T-helper 1 cell (primary cell): ENCODE measurements at regions not wholly inside any gene's neighbourhood (a gene's known extent, or its start where the extent isn't known, plus 50 kb on each side); places are given as distances from the start of the nearest gene placed in this dataset.

Experiments used
- DNase-seq, 5 donors: peaks; one replicate each; pipeline ENCODE4 v3.0.0-alpha.2; 2012 to 2020

DNA sequence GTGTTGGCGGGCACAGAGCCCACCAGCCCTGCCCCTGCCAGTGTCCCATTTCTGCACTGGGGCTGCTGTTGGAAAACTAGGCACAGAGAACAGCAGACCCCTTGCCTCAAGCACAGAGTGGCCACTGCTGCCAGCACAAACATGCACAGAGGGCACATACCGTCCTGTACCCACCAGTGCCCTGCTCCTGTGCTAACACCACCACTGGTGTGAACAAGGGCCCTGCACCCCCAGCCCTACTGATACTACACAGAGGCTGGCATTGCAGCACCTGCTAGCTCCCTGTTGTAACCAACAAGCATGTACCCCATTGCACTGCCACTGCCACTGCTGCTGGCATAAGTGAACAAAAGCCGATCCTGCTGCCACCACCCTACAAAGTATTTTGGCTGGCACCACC, 348.0 kb upstream of the MPDZ start:
- no peak for DNase-seq

- no peak for DNase-seq
Measured at GRCh38 chr9:13627071-13627470, 347.6 kb upstream of the MPDZ start.

DNA sequence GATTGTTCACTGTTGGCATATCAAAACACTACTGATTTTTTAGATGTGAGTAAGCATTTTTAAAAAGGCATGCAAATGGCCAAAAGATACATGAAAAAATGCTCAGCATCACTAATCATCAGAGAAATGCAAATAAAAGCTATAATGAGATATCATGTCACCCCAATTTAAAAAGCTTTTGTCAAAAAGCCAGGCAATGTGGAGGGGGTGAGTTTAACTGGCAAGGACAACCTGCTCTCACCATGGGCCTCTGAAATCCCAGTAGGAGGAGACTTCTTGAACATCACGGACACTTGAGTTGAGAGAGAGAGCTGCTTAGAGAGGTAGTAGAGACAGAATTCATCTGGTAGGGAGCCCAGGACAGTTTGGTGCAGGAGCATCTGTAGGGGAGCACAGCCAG, 347.1 kb upstream of the MPDZ start:
- DNase-seq = no peak

DNA sequence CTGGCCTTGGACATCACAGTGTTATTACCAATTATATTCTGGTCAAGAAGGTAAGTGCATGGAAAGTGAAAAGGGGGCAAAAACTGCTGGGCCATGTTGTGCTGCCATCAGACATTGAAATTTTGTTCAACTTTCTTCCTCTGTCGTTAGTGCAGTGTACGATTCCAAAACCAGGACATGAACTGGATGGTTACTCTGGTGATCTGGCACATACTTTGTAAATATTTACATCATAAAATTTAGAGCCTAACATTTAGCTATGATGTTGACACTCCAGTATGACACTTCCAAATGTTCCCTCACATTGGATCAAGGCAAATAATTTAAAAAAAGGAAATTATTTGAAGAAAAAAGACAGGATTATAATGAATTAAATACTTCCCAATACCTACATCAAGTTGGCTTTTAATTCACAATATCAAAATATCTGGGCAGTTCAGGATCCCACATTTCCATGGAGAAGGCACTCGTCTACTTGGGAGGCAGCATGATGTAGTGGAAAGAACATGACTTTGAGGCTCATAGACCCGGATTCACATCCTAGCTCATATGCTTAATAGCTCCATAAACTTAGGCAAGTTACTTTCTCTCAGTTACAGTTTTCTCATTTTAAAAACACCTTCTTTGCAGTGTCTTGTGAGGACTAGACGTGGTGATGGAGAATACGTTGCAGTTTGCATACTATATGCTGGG, 342.5 kb upstream of the MPDZ start:
- no peak for DNase-seq

DNA sequence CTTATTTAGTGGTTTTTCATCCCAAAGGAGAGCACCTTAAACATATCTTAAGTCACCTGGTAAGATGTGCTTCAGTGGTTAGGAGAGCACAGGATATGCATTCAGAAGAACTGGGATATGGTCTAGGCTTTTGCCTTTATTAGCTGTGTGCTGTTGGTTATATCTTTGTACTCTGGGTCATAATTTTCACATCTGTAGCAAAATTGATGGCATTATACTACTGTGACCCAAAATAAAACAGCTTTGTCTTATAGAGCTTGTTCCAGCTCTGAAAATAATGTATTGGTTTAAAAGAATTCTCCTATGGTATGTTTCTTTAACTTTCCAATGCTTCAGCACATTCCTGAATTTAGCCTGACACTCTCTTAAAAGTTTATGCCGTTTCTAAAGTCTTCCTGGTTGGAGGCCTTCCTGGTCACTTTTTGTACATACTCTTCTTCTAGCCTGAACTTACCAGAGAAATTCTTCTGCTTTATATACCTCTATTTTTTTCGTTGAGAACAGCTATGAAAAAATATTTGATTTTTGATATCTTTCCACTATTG, 337.1 kb upstream of the MPDZ start:
- DNase-seq = no peak

DNA sequence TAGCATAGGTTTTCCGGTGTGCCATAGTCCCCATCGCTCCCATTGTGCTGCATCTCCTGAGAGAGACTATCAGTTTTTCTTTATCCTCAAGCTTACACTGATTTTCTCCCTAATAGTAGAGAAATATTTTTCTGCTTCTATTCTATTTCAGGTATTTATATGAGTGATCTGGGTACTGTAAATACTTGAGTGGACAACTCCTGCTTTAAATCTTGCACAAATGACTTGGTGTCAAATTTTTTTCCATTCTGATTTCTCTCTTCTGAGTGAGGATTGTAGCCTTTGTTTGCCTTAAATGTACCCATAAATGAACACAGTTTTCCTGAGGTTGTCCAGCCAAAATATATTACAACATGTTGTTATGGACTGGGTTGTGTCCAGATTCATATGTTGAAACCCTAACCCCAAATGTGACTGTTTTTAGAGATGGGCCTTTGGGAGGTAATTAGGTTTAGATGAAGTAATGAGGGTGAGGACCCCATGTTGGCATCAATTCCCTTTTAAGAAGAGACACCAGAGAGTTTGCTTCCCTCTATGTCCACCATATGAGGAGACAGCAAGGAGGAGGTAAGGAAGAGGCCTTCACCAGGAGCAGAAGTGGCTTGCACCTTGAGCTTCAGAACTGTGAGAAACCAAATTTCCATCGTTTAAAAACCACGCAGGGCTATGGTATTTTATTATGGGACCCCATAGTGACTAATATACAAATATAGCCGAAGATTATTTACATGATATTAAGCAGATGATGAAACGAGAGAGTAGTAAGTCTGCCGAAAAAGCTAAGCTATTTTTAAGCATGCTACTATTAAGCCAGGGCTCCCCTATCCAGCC, 336.4 kb upstream of the MPDZ start:
- no peak for DNase-seq

GRCh38 chr9:13614060-13614459, 334.6 kb upstream of the MPDZ start:
- DNase-seq = no peak

DNA sequence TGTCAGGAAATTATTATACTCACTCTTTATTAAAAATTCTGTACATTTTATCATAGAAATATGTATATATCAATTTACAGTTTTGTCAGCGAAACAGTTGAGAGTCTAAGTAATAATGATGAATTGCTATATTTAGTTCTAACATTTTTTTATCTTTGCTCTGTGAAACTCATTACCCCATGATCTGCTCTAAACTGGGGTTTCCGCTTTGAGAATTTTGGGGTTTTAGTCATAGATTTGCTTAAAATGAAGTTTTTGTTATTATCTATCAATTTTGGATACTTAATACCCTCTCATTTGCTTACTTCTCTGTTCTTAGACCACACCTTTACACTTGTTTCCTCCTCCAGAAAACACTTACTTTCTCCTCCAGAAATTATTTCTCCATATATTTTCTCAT, 333.8 kb upstream of the MPDZ start:
- no peak for DNase-seq

DNA sequence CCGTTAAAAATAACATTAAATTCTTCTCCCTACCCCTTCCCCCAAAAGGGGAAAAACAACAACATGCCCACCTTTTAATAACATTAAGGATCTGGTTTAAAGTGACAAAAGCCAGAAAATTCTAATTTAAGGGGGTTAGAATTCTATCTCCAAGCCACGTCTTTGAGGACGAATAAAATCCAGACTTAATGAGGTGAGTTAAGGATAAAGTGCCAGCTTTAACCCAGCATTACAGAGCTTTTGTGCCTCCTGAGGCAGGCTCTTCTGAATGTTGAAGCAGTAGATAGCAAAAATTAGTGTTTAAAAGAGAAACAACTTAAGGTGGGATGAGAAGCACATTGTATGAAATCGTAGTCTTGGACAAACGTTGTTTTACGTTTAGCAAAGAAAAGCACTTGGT, 329.0 kb upstream of the MPDZ start:
- DNase-seq = no peak

- DNase-seq = no peak
Measured at GRCh38 chr9:13607481-13608441, 328.3 kb upstream of the MPDZ start.

- DNase-seq = no peak
Measured at GRCh38 chr9:13606586-13606985, 327.1 kb upstream of the MPDZ start.

GRCh38 chr9:13603921-13604320, 324.4 kb upstream of the MPDZ start:
- DNase-seq = no peak

- no peak for DNase-seq
Measured at GRCh38 chr9:13598738-13599137, 319.2 kb upstream of the MPDZ start.

- no peak for DNase-seq
Measured at GRCh38 chr9:13597427-13597826, 317.9 kb upstream of the MPDZ start.

- DNase-seq = no peak
Measured at GRCh38 chr9:13597004-13597403, 317.5 kb upstream of the MPDZ start.

- DNase-seq = no peak
Measured at GRCh38 chr9:13596383-13596970, 317.0 kb upstream of the MPDZ start.

DNA sequence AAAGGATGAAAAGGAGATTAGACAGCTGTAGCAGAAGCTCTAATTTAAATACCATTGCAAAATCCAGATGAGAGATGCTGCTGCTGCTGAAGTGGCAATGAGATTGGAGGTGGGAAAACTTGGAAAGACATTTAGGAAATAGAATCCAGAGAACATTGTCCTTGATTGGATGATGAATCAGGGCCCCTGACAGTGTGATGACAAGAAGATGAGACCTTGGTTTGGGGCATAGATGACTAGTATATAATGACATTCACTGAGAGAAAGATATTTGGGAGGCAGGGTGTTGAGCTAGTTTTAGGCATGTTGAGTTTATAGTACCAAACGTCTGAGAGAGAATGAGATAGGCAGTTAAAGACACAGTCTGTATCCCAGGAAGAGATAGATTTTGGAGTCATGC, 311.5 kb upstream of the MPDZ start:
- no peak for DNase-seq

GRCh38 chr9:13589034-13589737, 309.7 kb upstream of the MPDZ start:
- DNase-seq = no peak

DNA sequence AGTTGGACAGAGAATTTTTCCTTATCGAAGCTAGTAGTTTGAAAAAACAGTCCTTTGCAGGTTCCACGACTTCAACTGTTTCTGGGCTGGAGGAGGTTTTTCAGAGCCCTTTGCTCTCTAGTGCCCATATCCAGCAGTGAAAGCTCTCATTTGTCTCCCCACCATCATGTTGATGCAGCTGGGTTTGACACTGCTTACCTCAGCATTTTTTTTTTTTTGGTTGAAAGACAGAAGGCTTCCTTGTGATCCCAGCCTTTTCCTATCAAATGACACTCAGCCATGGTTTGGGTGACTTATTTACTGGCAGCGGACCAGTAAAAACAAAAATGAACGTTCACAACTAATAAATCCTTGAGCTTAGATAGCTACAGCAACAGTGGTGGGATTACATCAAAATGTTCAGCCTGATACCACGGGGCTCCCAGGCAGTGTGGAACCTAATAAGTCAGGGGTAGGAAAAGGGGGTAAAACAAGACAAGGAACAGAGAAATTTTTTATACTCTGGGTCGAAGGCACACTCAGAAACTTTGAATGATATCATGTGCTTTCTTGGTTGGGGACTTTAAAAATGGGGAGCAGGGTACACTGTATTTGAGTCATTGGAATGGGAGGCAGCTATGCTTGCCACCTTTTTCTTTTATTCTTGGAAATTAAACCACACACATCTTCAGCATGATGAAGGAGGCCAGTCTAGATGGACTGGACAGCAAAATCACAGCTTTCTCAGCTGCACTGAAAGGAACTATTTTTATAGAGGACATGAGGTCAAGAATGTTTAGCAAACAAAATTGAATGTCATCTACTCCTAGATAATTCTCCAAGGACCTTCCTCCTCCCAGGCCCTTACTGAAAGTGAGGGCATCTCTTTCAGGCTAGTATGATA, 308.9 kb upstream of the MPDZ start:
- no peak for DNase-seq

DNA sequence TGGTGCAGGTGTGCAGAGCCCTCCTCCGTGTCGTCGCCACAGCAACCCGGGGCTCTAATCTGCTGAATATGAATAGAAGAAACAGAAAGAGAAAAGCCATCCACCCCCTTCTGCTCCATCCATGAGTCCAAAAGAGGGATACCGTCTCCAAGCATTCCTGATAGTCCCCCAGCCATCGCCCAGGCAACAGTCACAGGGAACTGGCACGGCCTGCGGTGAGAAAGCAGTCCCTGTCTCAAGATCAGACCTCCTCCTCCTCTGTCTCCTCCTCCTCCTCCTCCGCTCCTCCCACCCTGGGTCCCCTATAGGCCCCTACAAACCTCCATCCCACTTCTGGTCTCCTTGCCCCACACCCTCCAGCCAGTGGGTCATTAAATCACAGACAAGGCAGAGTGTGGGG, 308.1 kb upstream of the MPDZ start:
- DNase-seq = no peak
